HCT116 (cell line): ENCODE measurements at regions not wholly inside any gene's neighbourhood (a gene's known extent, or its start where the extent isn't known, plus 50 kb on each side); places are given as distances from the start of the nearest gene placed in this dataset.

Experiments
- ATAC-seq: fragments of 200-7000 bp; cut with Tn5 transposase; 2 replicates; pipeline ENCODE4 v1.9.1; 2020; ENCODE audit warnings: mild to moderate bottlenecking, moderate library complexity
- BruUV-seq: library from RNA; stranded (reverse); fragments of 400-500 nt; replicated peaks from 2 replicates; lab custom pipeline; 2021; lab: Mats Ljungman, UMichigan
- CTCF ChIA-PET: fragments of 300-600 bp; sonication (Branson Sonifier 250); formaldehyde crosslinking; loops from one replicate; lab custom pipeline; 2021; ENCODE audit warnings: antibody characterized with exemption; lab: Charles Lee
- POLR2A ChIA-PET: fragments of 300-600, 350-600 bp; sonication (Branson Sonifier 250); formaldehyde crosslinking; loops from one replicate; lab custom pipeline; 2021; ENCODE audit warnings: antibody characterized with exemption; lab: Charles Lee
- RAD21 ChIA-PET, 2 experiments: fragments of 300-600 bp; sonication (Branson Sonifier 250); formaldehyde crosslinking; loops; one replicate each; lab custom pipeline; 2023; ENCODE audit warnings: low total read pairs in 2 of 2; ENCODE audit not compliant: uncharacterized antibody in 2 of 2, unreplicated experiment in 2 of 2, low non-redundant PET in 1 of 2; lab: Charles Lee
- DNase-seq: peaks from one replicate; pipeline ENCODE4 v3.0.0-alpha.2; 2010; ENCODE audit warnings: low read depth, low spot score
- H2AFZ ChIP-seq: fragments of 200-600 bp; shearing (Covaris generic), sonication (generic); 2 replicates; pipeline ENCODE4 v1.6.1; 2017; ENCODE audit warnings: low read depth, mixed run types, mixed read lengths, antibody characterized with exemption, low read length; ENCODE audit not compliant: poor library complexity, severe bottlenecking
- H3K27ac ChIP-seq: 2 replicates; pipeline ENCODE4 v1.5.1; 2012; ENCODE audit warnings: low read depth, low read length
- H3K27me3 ChIP-seq: fragments of 200-600 bp; sonication (generic); 2 replicates; pipeline ENCODE4 v1.6.1; 2016; ENCODE audit warnings: mixed run types, low read length, mixed read lengths; ENCODE audit not compliant: insufficient read depth
- H3K36me3 ChIP-seq, 2 experiments: fragments of 200-500 bp in 1 of 2; fragments of 200-600 bp in 1 of 2; sonication (Bioruptor generic) in 1 of 2; sonication (generic) in 1 of 2; 2 replicates each; pipeline versions ENCODE4 v1.5.1 to v1.6.1; 2014 to 2016; ENCODE audit warnings: low read length in 2 of 2, inconsistent platforms in 1 of 2, mixed read lengths in 1 of 2, mixed run types in 1 of 2; ENCODE audit not compliant: insufficient read depth in 2 of 2, control insufficient read depth in 1 of 2
- H3K4me1 ChIP-seq, 2 experiments: fragments of 200-600 bp in 1 of 2; sonication (generic) in 1 of 2; 2 replicates each; pipeline versions ENCODE4 v1.5.1 to v1.6.1; 2012 to 2017; ENCODE audit warnings: low read length in 2 of 2, inconsistent platforms in 1 of 2, mild to moderate bottlenecking in 1 of 2, mixed read lengths in 1 of 2, mixed run types in 1 of 2, moderate library complexity in 1 of 2; ENCODE audit not compliant: insufficient read depth in 2 of 2, control insufficient read depth in 1 of 2
- H3K4me2 ChIP-seq: fragments of 200-600 bp; sonication (generic); 2 replicates; pipeline ENCODE4 v1.6.1; 2017; ENCODE audit warnings: mixed run types, low read length, mixed read lengths
- H3K4me3 ChIP-seq, 2 experiments: fragments of 200-600 bp in 1 of 2; sonication (generic) in 1 of 2; replicated peaks in 1 of 2; 2 replicates each; pipeline ENCODE4 v1.5.1; 2011 to 2016; ENCODE audit warnings: low read length in 2 of 2, control low read depth in 1 of 2, low read depth in 1 of 2, mild to moderate bottlenecking in 1 of 2, mixed read lengths in 1 of 2, mixed run types in 1 of 2
- H3K79me2 ChIP-seq: fragments of 200-600 bp; sonication (generic); 2 replicates; pipeline ENCODE4 v1.6.1; 2017; ENCODE audit warnings: mild to moderate bottlenecking, mixed run types, low read length, moderate library complexity, mixed read lengths; ENCODE audit not compliant: insufficient read depth
- H3K9ac ChIP-seq: fragments of 200-600 bp; sonication (generic); 2 replicates; pipeline ENCODE4 v1.6.1; 2016; ENCODE audit warnings: low read length, mixed read lengths
- H3K9me2 ChIP-seq: fragments of 200-600 bp; sonication (generic), shearing (Covaris generic); 2 replicates; pipeline ENCODE4 v1.6.1; 2017; ENCODE audit warnings: mixed run types, mild to moderate bottlenecking, moderate library complexity; ENCODE audit not compliant: insufficient read depth
- H3K9me3 ChIP-seq, 2 experiments: fragments of 200-500 bp in 1 of 2; fragments of 200-600 bp in 1 of 2; sonication (Bioruptor generic) in 1 of 2; sonication (generic) in 1 of 2; 2 replicates each; pipeline ENCODE4 v1.6.1; 2014 to 2017; ENCODE audit warnings: low read length in 2 of 2, mixed read lengths in 2 of 2, inconsistent platforms in 1 of 2, low read depth in 1 of 2, mild to moderate bottlenecking in 1 of 2, mixed run types in 1 of 2, moderate library complexity in 1 of 2; ENCODE audit not compliant: control insufficient read depth in 1 of 2, insufficient read depth in 1 of 2
- H4K20me1 ChIP-seq: fragments of 200-600 bp; sonication (generic), shearing (Covaris generic); 2 replicates; pipeline ENCODE4 v1.6.1; 2017; ENCODE audit warnings: mixed run types, mild to moderate bottlenecking, moderate library complexity; ENCODE audit not compliant: insufficient read depth
- ATF3 ChIP-seq: IDR thresholded peaks from 2 replicates; pipeline ENCODE4 v1.6.1; 2012
- CTCF ChIP-seq, 3 experiments: fragments of 200-600 bp in 1 of 3; sonication (generic) in 1 of 3; IDR thresholded peaks in 2 of 3; conservative IDR thresholded peaks in 1 of 3; 2 replicates each; pipeline ENCODE4 v1.5.1; 2012 to 2017; ENCODE audit warnings: low read depth in 2 of 3, low read length in 2 of 3, antibody characterized with exemption in 1 of 3, borderline replicate concordance in 1 of 3, control low read depth in 1 of 3, mild to moderate bottlenecking in 1 of 3, mixed read lengths in 1 of 3, mixed run types in 1 of 3, moderate library complexity in 1 of 3; ENCODE audit not compliant: insufficient read depth in 1 of 3
- EGR1 ChIP-seq: IDR thresholded peaks from 2 replicates; pipeline ENCODE4 v1.6.1; 2012; ENCODE audit warnings: low read depth
- ELF1 ChIP-seq: IDR thresholded peaks from 2 replicates; pipeline ENCODE4 v1.6.1; 2012; ENCODE audit warnings: low read depth, borderline replicate concordance
- FOSL1 ChIP-seq: IDR thresholded peaks from 2 replicates; pipeline ENCODE4 v1.6.1; 2012; ENCODE audit warnings: low read depth
- JUND ChIP-seq: IDR thresholded peaks from 2 replicates; pipeline ENCODE4 v1.6.1; 2012
- POLR2AphosphoS5 ChIP-seq: IDR thresholded peaks from 2 replicates; pipeline ENCODE4 v1.6.1; 2011; ENCODE audit warnings: mild to moderate bottlenecking, low read depth, low read length, moderate library complexity
- RAD21 ChIP-seq: IDR thresholded peaks from 2 replicates; pipeline ENCODE4 v1.6.1; 2012; ENCODE audit warnings: low read depth, mild to moderate bottlenecking
- SP1 ChIP-seq: IDR thresholded peaks from 2 replicates; pipeline ENCODE4 v1.6.1; 2012; ENCODE audit warnings: low read depth
- TCF7L2 ChIP-seq: IDR thresholded peaks from 2 replicates; pipeline ENCODE4 v1.7.0; 2011; ENCODE audit warnings: borderline replicate concordance, inconsistent platforms; ENCODE audit not compliant: insufficient read depth, insufficient read length; ENCODE audit errors: extremely low read depth
- ZBTB33 ChIP-seq: IDR thresholded peaks from 2 replicates; pipeline ENCODE4 v1.6.1; 2011; ENCODE audit warnings: mild to moderate bottlenecking, low read length, moderate library complexity; ENCODE audit not compliant: insufficient replicate concordance; ENCODE audit errors: extremely low read depth
- ZFX ChIP-seq: fragments of 450-650 bp; IDR thresholded peaks from 2 replicates; pipeline ENCODE4 v1.6.1; 2017
- ZNF274 ChIP-seq: fragments of 200-500 bp; sonication (Bioruptor generic); IDR thresholded peaks from 2 replicates; pipeline ENCODE4 v1.6.1; 2014; ENCODE audit warnings: mild to moderate bottlenecking, low read depth, low read length, inconsistent platforms
- intact Hi-C: fragments of 100-400 bp; cut with micrococcal nuclease; formaldehyde crosslinking; loops from 2 replicates; pipeline ENCODE4 v1.10.0; 2022

GRCh38 chr2:219961947-219962498, 334.6 kb downstream of the SLC4A3 start:
- TF ChIP-seq ZFX (no peak), ATF3 (no peak), RAD21 (no peak), CTCF (IDR thresholded peaks at IDR 0.05 in 2 of 3, conservative IDR thresholded peaks at IDR 0.05 in 1 of 3; ENCODE audit: borderline replicate concordance in 1 of 3, insufficient read depth in 1 of 3, low read depth in 2 of 3, low read length in 2 of 3) (no peak), ZNF274 (no peak), SP1 (no peak), EGR1 (no peak), ELF1 (no peak), FOSL1 (no peak), JUND (no peak), POLR2AphosphoS5 (no peak), TCF7L2 (no peak), ZBTB33 (no peak)
- H3K27ac ChIP-seq = no peak overlapping the region
- H3K27me3 ChIP-seq = no peaks in the 10 kb centered on the region
- POLR2A ChIA-PET = no interaction called here
- no TSS peak for BruUV-seq
- peaks cover 0 to under 1% of the 10 kb centered on the region in 2 experiments; a peak in 1 of 4 replicates for H3K4me1 ChIP-seq
- H3K9me3 ChIP-seq = no peaks in the 10 kb centered on the region
- no peaks in the 10 kb centered on the region for H4K20me1 ChIP-seq
- intact Hi-C loops = no loop called here
- ATAC-seq = no peak
- H3K9me2 ChIP-seq = no peaks in the 10 kb centered on the region
- no peak overlapping the region for H2AFZ ChIP-seq
- H3K36me3 ChIP-seq = peaks cover 5% of the 10 kb centered on the region in 2 experiments; a peak in 2 of 4 replicates
- no peak for DNase-seq
- H3K4me3 ChIP-seq = no peak overlapping the region
- RAD21 ChIA-PET = no interaction called here
- no peak overlapping the region for H3K4me2 ChIP-seq
- CTCF ChIA-PET = no interaction called here
- no peaks in the 10 kb centered on the region for H3K79me2 ChIP-seq
- H3K9ac ChIP-seq = no peak overlapping the region
